Endodermal cell (in vitro differentiated cells): ENCODE measurements at regions not wholly inside any gene's neighbourhood (a gene's known extent, or its start where the extent isn't known, plus 50 kb on each side); places are given as distances from the start of the nearest gene placed in this dataset.

ENCODE experiments used
- DNase-seq: peaks from one replicate; pipeline ENCODE4 v3.0.0-alpha.2; 2017
- H3K27ac ChIP-seq: 2 replicates; pipeline ENCODE4 v1.5.1; 2013; ENCODE audit warnings: mild to moderate bottlenecking, low read depth, low read length, moderate library complexity
- H3K27me3 ChIP-seq: 2 replicates; pipeline ENCODE4 v1.6.1; 2013; ENCODE audit warnings: mild to moderate bottlenecking, low read length, moderate library complexity; ENCODE audit not compliant: insufficient read depth, control insufficient read depth, poor library complexity, severe bottlenecking
- H3K36me3 ChIP-seq: 2 replicates; pipeline ENCODE4 v1.7.0; 2013; ENCODE audit warnings: mild to moderate bottlenecking, low read length, moderate library complexity; ENCODE audit not compliant: control insufficient read depth, insufficient read depth
- H3K4me1 ChIP-seq: one replicate; pipeline ENCODE4 v1.7.0; 2013; ENCODE audit warnings: low read length; ENCODE audit not compliant: control insufficient read depth, insufficient read depth
- H3K4me3 ChIP-seq: 2 replicates; pipeline ENCODE4 v1.5.1; 2013; ENCODE audit warnings: mild to moderate bottlenecking, low read length, moderate library complexity
- H3K9ac ChIP-seq: 2 replicates; pipeline ENCODE4 v1.6.1; 2013; ENCODE audit warnings: mild to moderate bottlenecking, low read length, moderate library complexity; ENCODE audit not compliant: poor library complexity, severe bottlenecking; ENCODE audit errors: extremely low read depth
- H3K9me3 ChIP-seq: 2 replicates; pipeline ENCODE4 v1.6.1; 2013; ENCODE audit warnings: mild to moderate bottlenecking, low read length, moderate library complexity; ENCODE audit not compliant: control insufficient read depth
- H3K27ac Mint-ChIP-seq: 2 replicates; pipeline ENCODE4 v1.8.0; 2020; ENCODE audit warnings: mixed read lengths
- H3K27me3 Mint-ChIP-seq: 2 replicates; pipeline ENCODE4 v1.8.0; 2021; ENCODE audit warnings: mild to moderate bottlenecking, mixed read lengths; ENCODE audit not compliant: insufficient read depth
- H3K36me3 Mint-ChIP-seq: 2 replicates; pipeline ENCODE4 v1.8.0; 2020; ENCODE audit warnings: low read depth, mixed read lengths
- H3K4me1 Mint-ChIP-seq: 2 replicates; pipeline ENCODE4 v1.8.0; 2020; ENCODE audit warnings: mixed read lengths
- H3K4me3 Mint-ChIP-seq: 2 replicates; pipeline ENCODE4 v1.8.0; 2020; ENCODE audit warnings: mild to moderate bottlenecking, moderate library complexity, mixed read lengths
- H3K9me3 Mint-ChIP-seq: 2 replicates; pipeline ENCODE4 v1.8.0; 2020; ENCODE audit warnings: mild to moderate bottlenecking, mixed read lengths
- WGBS, 2 experiments: methylation state at CpG; one replicate each; pipeline versions ENCODE4 v1.1.5 to v1.1.7; 2013; ENCODE audit warnings: missing lambda C conversion rate in 2 of 2, mixed read lengths in 1 of 2; ENCODE audit not compliant: insufficient coverage in 1 of 2, insufficient read length in 1 of 2; 5-methylcytosine and 5-hydroxymethylcytosine counted together
- TF ChIP-seq, protein P1 (sequence below): fragments of 200-600 bp; sonication (generic); conservative IDR thresholded peaks from 2 replicates; pipeline ENCODE4 v1.5.0; 2021; ENCODE audit warnings: antibody characterized with exemption, mild to moderate bottlenecking

DNA sequence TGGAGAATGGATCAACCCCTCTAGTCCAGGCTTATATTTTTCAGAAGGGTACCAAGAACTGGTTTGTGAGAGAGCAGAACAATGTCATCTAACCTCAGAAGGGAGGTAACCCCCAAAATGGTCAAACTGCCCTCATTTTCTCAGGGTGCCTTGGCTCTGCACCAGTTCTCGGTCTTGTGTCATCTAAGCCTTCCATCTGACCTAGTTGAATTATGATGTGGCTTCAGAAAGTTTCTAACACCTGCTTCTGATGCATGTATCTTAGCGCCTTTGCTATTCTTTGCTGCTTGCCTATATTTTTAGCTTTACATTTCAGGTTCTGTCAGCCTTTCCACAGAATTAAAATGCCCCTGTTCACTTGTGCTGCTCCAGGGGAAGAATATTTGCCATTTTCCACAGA, 91.7 kb upstream of the E2F8 start:
- Histone ChIP-seq H3K9ac (no peak overlapping the region), H3K4me3 (no peak overlapping the region), H3K27ac (no peak overlapping the region), H3K27me3 (peaks cover 13% of the 10 kb centered on the region), H3K4me1 (no peaks in the 10 kb centered on the region), H3K9me3 (no peaks in the 10 kb centered on the region), H3K36me3 (no peaks in the 10 kb centered on the region)
- Mint-ChIP-seq H3K27ac (no peak overlapping the region), H3K4me3 (no peak overlapping the region), H3K27me3 (peaks cover 8% of the 10 kb centered on the region), H3K36me3 (no peaks in the 10 kb centered on the region), H3K4me1 (peaks cover 2% of the 10 kb centered on the region), H3K9me3 (no peaks in the 10 kb centered on the region)
- WGBS, 2 experiments = 89 to 100% methylated on average over 2 of the region's 2 CpGs
- TF ChIP-seq, protein P1, sequence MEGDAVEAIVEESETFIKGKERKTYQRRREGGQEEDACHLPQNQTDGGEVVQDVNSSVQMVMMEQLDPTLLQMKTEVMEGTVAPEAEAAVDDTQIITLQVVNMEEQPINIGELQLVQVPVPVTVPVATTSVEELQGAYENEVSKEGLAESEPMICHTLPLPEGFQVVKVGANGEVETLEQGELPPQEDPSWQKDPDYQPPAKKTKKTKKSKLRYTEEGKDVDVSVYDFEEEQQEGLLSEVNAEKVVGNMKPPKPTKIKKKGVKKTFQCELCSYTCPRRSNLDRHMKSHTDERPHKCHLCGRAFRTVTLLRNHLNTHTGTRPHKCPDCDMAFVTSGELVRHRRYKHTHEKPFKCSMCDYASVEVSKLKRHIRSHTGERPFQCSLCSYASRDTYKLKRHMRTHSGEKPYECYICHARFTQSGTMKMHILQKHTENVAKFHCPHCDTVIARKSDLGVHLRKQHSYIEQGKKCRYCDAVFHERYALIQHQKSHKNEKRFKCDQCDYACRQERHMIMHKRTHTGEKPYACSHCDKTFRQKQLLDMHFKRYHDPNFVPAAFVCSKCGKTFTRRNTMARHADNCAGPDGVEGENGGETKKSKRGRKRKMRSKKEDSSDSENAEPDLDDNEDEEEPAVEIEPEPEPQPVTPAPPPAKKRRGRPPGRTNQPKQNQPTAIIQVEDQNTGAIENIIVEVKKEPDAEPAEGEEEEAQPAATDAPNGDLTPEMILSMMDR = no peak
- DNase-seq = no peak

DNA sequence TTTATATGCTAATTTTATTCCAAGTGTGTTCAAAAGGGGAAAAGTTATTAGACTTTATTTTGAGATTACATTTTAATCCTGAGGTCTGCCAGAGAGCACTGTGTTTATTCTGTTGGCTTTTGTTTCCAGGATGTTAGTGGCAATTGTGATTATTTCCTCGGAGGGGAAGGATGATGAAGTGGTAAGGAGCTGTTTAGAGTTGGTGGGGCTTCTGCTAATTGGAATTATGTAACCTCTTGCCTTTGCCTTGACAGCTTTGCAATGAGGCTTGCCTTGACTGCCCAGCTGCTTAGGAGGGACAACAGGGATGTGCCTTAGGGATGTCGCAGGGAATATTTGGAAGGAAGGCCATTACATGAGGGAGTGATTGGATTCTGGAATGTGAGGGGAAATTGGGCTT, 89.7 kb upstream of the E2F8 start:
- Mint-ChIP-seq H3K9me3 (no peaks in the 10 kb centered on the region), H3K4me1 (peaks cover 2% of the 10 kb centered on the region), H3K4me3 (no peak overlapping the region), H3K27ac (no peak overlapping the region), H3K36me3 (no peaks in the 10 kb centered on the region), H3K27me3 (peaks cover 8% of the 10 kb centered on the region)
- DNase-seq = no peak
- Histone ChIP-seq H3K4me1 (no peaks in the 10 kb centered on the region), H3K9me3 (no peaks in the 10 kb centered on the region), H3K4me3 (no peak overlapping the region), H3K27me3 (peaks cover 13% of the 10 kb centered on the region), H3K27ac (no peak overlapping the region), H3K36me3 (no peaks in the 10 kb centered on the region), H3K9ac (no peak overlapping the region)
- WGBS, 2 experiments = 59 to 100% methylated on average over 1 to 2 of the region's 2 CpGs
- TF ChIP-seq, protein P1 = no peak

DNA sequence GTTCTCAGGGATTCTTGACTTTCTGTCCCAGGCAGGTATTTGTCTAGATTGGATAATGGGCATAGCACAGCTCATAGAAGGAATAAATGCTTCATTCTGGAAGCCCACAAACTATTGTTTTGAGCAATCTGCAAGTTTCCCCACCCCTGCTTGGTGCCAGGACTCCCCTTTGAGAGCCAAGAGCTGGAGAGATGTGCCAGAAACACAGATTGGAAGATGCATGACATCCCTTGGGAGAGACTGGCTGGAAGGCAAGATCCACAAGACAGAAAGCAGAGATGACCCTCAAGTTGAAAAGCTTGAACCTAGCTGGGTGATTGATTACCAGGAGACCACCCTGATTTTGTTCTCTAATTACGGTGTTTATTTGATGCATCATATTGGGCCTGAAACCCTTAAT, 89.2 kb upstream of the E2F8 start:
- Mint-ChIP-seq H3K36me3 (no peaks in the 10 kb centered on the region), H3K27ac (no peak overlapping the region), H3K4me1 (peaks cover 2% of the 10 kb centered on the region), H3K27me3 (peaks cover 8% of the 10 kb centered on the region), H3K9me3 (no peaks in the 10 kb centered on the region), H3K4me3 (no peak overlapping the region)
- H3K4me3 ChIP-seq = no peak overlapping the region
- no peak for DNase-seq
- TF ChIP-seq, protein P1 = no peak
- no peaks in the 10 kb centered on the region for H3K9me3 ChIP-seq
- no peak overlapping the region for H3K27ac ChIP-seq
- H3K36me3 ChIP-seq = no peaks in the 10 kb centered on the region
- H3K27me3 ChIP-seq = peaks cover 13% of the 10 kb centered on the region
- no peak overlapping the region for H3K9ac ChIP-seq
- no peaks in the 10 kb centered on the region for H3K4me1 ChIP-seq
- WGBS, 2 experiments = 88 to 100% methylated on average over 1 of the region's 1 CpG
